HG03354 (cell line): ENCODE measurements at regions not wholly inside any gene's neighbourhood (a gene's known extent, or its start where the extent isn't known, plus 50 kb on each side); places are given as distances from the start of the nearest gene placed in this dataset.
"Not testable (repeated sequence)": the region's sequence is repeated elsewhere in the genome, so short reads cannot be mapped to it uniquely, and the experiment has no call there.

Experiments used
- ATAC-seq: cut with Tn5 transposase; IDR thresholded peaks from one replicate; pipeline ENCODE4 v1.9.1; 2021; ENCODE audit warnings: mild to moderate bottlenecking; ENCODE audit not compliant: unreplicated experiment, poor library complexity, severe bottlenecking

DNA sequence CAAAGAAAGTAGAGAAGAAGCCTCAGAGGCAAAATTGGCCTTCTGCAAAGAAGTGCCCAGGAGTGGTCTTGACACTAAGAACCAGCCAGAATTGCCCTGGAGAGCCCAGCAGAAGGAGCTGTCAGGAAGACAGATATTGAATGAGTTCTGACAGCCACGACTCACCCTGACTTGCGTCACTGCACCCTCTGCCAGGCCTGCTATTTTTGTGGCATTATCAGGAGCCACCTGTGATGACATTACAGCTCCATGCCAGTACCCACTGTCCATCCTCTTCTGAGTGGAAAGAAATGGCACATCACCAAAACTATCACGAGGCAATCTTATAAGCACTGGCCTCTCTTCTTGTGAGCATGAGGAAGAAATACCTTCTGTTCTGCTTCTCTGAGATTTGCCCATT is 67.7 kb downstream of the SMIM20 start:
- ATAC-seq: no peak

- ATAC-seq: no peak
Measured at GRCh38 chr4:25982962-25983361, 68.9 kb downstream of the SMIM20 start.

- ATAC-seq: no peak
Measured at GRCh38 chr4:25984266-25984665, 70.2 kb downstream of the SMIM20 start.

- no peak for ATAC-seq
Measured at GRCh38 chr4:25984796-25985195, 70.8 kb downstream of the SMIM20 start.

DNA sequence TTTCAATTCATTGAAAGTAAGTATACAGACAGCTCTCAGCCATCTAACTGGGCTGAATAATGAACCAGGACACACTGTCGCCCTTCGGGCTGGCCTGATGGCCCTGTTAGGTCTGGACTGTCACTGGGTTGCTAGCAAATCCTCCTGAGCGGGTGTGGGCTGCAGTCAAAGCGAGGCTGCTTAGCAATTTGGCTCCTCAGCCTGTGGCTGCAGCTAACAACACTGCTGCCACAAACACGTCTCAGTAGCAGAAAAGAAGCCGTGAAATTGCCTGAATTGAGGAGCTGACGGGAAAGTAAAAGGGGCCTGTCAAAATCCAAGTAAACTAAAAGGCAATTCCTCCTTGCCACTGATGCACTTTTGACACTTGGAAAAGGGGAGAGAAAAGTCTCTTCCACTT is 72.8 kb downstream of the SMIM20 start:
- no peak for ATAC-seq

DNA sequence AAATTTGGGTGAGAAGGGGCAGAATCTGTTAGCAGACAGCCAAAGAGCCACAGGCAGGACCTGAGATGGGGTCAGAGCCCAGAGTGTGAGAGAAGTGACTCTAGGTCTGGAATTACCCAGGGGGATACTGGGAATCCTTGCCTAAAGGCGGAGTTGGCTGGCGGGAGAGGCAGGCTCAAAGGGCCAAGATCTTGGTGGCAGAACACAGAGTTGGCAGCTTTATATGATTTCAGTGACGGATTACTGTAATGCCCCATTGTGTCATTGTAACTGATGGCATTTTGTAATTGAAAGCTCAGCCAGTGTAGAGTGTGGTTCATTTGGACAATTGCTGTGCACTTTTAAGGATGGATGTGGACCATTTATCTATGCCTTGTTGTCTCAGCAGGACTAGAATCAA is 77.3 kb downstream of the SMIM20 start:
- ATAC-seq: no peak

- peak; percentile 71 for ATAC-seq
Measured at GRCh38 chr4:25993395-25994185, 79.6 kb downstream of the SMIM20 start.

DNA sequence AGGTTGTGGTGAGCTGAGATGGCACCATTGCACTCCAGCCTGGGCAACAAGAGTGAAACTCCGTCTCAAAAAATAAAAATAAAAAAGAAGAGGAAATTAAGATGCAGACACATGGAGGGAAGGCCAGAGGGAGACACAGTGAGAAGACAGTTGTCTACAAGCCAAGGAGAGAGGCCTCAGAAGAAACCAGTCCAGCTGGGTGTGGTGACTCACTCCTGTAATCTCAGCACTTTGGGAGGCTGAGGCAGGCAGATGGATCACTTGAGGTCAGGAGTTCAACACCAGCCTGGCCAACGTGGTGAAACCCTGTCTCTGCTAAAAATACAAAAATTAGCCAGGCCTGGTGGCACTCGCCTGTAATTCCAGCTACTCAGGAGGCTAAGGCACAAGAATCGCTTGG is 80.6 kb downstream of the SMIM20 start:
- not testable (repeated sequence) for ATAC-seq

DNA sequence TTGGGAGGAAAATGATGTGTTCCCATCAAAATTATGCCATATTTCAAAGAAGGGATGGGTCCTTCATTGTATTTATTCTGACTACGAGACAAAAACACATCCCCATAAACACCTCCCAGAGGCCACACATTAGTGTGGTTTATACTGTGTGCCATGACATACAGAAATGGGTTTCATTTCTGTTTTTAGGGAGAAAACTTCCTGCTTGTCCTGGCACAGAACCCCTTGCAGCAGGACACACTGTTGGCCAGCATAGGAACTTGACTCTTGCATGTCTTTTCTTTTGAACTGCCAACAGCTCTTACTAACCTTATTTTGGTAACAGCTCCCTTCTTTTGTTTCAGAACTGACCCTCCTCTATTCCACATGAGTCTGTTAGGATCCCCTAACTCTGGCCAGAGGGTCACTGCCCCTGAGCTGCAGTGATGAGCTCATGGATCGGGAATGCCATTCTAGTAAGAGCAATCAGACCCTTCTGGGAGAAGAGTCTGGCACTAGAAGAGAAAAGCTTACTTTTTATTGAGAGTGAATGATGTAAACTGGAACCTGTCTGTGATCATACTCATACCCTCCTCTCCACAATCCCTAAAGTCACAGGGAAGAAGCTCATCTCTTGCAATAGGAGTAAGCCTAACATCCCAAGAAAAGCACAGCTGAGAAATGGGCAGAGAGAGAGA is 86.4 kb downstream of the SMIM20 start:
- no peak for ATAC-seq

- no peak for ATAC-seq
Measured at GRCh38 chr4:26001413-26001812, 87.4 kb downstream of the SMIM20 start.

DNA sequence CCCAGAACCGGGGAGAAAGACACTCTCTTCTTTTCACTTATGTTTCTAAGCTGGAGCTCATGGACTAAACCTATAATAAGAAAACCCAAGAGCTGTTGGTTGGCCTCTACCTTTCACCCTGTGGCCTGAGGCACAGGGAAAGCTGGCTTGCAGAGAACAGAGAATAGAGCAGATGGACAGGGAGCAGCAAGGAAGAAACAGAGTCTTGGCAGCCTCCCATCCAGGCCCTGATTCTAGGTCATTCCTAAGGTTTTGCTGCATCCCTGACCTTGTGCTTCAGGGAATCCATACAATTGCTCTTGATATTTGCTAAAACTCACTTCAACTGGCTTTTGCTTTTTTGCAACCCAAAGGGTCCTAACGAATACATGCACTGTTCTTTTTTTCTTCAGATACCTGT is 87.8 kb downstream of the SMIM20 start:
- no peak for ATAC-seq

- ATAC-seq: no peak
Measured at GRCh38 chr4:26003056-26003455, 89.0 kb downstream of the SMIM20 start.

DNA sequence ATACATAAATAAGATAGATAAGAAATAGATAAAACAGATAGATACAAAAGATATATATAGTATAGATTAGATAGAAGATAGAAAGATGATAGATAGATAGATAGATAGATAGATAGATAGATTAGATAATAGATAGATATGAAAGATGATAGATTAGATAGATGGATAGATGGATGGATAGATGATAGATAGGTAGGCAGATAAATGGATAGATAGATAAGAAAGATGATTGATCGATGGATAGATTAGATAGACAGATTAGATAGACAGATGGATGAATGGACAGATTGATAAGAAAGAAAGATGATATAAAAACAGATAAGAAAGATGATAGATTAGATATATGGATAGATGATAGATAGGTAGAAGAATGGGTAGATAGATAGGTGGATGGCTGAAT is 90.3 kb downstream of the SMIM20 start:
- ATAC-seq: no peak

DNA sequence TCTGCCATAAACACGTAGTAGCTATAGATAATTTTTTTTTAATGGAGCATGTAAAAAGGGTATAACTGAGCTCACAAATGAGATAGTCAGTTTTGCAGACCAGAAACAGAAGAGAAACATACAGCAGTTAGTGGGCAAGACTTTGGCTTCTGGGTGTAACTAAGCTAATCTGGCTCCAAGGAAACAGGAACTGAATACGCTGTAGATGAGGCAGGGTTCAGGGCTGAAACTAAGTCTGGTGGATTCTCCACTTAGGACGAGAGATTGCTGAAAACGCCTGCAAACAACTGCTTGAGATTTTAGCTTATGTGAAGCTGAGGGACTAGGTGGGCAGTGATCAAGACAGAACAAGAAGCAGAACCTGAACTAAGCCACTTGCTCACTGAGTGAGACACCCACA is 91.7 kb downstream of the SMIM20 start:
- no peak for ATAC-seq

DNA sequence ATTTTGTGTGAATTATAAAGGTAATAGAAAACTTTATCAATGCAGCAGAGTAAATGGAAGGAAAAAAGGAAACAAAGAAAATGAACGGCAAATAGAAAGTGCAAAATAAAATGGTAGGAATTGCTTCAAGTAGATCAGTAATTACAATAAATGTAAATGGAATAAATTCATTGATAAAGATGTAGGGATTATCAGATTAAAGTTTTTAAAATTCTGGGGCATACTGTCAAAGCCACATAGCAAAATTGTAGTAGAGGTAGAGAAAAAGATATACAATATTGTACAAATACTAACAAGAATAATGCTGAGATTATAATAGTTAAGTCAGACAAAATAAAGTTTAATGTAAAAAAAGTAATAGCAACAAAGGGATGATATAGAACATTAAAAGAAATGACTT is 94.7 kb downstream of the SMIM20 start:
- no peak for ATAC-seq

- no peak for ATAC-seq
Measured at GRCh38 chr4:26009502-26009901, 95.5 kb downstream of the SMIM20 start.

- ATAC-seq: no peak
Measured at GRCh38 chr4:26010304-26010703, 96.3 kb downstream of the SMIM20 start.

- no peak for ATAC-seq
Measured at GRCh38 chr4:26013629-26014028, 99.6 kb downstream of the SMIM20 start.

DNA sequence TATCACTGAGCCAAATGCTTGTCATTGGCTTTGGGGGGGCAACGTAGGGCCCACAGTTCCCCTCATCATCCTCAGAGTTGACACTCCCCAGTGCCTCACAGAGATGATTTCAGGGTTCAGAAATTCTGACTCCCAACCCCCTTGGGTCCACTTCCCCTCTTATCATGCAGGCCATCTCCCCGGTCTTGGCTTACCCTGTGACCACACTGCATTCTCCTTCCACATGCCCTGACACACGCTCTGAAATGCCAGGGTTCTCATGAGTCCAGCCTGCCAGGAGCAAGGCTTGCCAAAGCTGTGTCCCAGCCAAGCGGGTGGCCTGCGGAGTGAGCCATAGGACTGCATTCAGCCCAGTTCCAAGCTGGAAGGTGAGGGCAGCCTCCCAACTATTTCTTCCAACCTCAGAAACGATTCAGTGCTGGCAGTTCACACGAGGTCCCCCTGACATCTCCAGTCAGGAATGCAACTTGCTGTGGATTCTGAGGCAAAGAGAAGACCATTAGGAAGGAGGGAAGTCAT is 101.2 kb downstream of the SMIM20 start:
- ATAC-seq: no peak

DNA sequence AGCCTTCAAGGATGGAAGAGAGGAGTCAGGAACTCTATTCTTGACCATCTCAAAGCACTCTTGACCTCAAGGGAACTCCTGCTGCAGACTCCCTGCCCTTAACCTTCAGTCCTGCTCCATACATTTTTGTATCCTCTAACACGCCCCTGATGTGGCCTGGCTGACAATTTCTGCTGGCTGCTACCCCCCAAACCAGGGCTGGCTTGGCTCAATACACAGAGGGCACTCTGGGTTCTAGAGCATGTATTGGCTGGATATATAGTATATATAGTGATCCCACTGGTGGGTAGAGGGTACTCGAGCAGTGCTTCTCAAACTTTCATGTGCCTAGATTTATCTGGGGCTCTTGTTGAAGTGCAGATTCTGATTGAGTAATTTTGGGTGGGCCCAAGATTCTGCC is 101.9 kb downstream of the SMIM20 start:
- ATAC-seq: no peak

DNA sequence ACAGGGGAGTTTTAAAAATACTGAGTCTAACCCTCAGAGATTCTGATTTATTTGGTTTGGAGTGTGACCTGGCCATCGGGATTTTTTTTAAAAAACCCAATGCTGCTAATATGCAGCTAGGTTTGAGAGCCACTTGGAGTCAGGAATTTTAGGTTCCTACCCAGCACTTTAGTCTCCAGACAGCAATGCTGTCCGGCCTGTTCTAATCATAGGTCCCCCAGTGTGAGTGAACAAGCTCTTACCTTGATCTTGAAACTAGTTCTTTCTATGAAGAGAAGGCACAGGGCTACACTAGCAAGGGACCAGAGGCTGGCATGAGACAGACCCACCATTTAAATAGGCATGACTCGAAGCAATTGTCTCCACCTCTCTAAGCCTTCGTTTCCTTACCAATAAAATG is 103.5 kb downstream of the SMIM20 start:
- ATAC-seq: no peak
